ENCODE measurements at regions not wholly inside any gene's neighbourhood (a gene's known extent, or its start where the extent isn't known, plus 50 kb on each side); places are given as distances from the start of the nearest gene placed in this dataset.
"Not testable (repeated sequence)": the region's sequence is repeated elsewhere in the genome, so short reads cannot be mapped to it uniquely, and the experiment has no call there.

GRCh38 chr16:80263848-80264694 lies 276.7 kb upstream of the DYNLRB2 start:
- Histone ChIP-seq H3K4me3 (ENCODE audit: low read depth, low read length) (no peak overlapping the region), H3K36me3 (ENCODE audit: insufficient read depth) (no peaks in the 10 kb centered on the region), H3K27ac (ENCODE audit: low read depth) (no peak overlapping the region), H3K4me1 (ENCODE audit: insufficient read depth) (no peaks in the 10 kb centered on the region)
- WGBS = 90% methylated on average over 6 of the region's 6 CpGs
- no peak for DNase-seq (ENCODE audit: extremely low spot score)

GRCh38 chr16:80263181-80263823 lies 277.5 kb upstream of the DYNLRB2 start:
- 80% methylated on average over 4 of the region's 4 CpGs for WGBS

GRCh38 chr16:80260906-80261311 lies 279.9 kb upstream of the DYNLRB2 start:
- Histone ChIP-seq H3K36me3 (ENCODE audit: insufficient read depth) (no peaks in the 10 kb centered on the region), H3K4me1 (ENCODE audit: insufficient read depth) (no peaks in the 10 kb centered on the region), H3K4me3 (ENCODE audit: low read depth, low read length) (no peak overlapping the region), H3K27ac (ENCODE audit: low read depth) (no peak overlapping the region)
- DNase-seq (ENCODE audit: extremely low spot score) = no peak
- 82% methylated on average over 4 of the region's 4 CpGs for WGBS

More at GRCh38 chr16:80263181-80263823, 277.5 kb upstream of the DYNLRB2 start:
- peak; percentile 15 for DNase-seq (ENCODE audit: extremely low spot score)
- Histone ChIP-seq H3K4me1 (ENCODE audit: insufficient read depth) (no peaks in the 10 kb centered on the region), H3K27ac (ENCODE audit: low read depth) (no peak overlapping the region), H3K36me3 (ENCODE audit: insufficient read depth) (no peaks in the 10 kb centered on the region), H3K4me3 (ENCODE audit: low read depth, low read length) (no peak overlapping the region)

- no peak for DNase-seq (ENCODE audit: extremely low spot score)
- no peak overlapping the region for H3K27ac ChIP-seq (ENCODE audit: low read depth)
- no peaks in the 10 kb centered on the region for H3K4me1 ChIP-seq (ENCODE audit: insufficient read depth)
- no peak overlapping the region for H3K4me3 ChIP-seq (ENCODE audit: low read depth, low read length)
- H3K36me3 ChIP-seq (ENCODE audit: insufficient read depth) = no peaks in the 10 kb centered on the region
- WGBS = 75% methylated on average over 6 of the region's 6 CpGs
Observed at GRCh38 chr16:80259290-80259805, 281.4 kb upstream of the DYNLRB2 start.

GRCh38 chr16:80258407-80258806 lies 282.4 kb upstream of the DYNLRB2 start:
- H3K27ac ChIP-seq (ENCODE audit: low read depth) = no peak overlapping the region
- WGBS = 89% methylated on average over 3 of the region's 3 CpGs

GRCh38 chr16:80254970-80255369 lies 285.8 kb upstream of the DYNLRB2 start:
- Histone ChIP-seq H3K36me3 (ENCODE audit: insufficient read depth) (no peaks in the 10 kb centered on the region), H3K4me3 (ENCODE audit: low read depth, low read length) (no peak overlapping the region), H3K4me1 (ENCODE audit: insufficient read depth) (no peaks in the 10 kb centered on the region), H3K27ac (ENCODE audit: low read depth) (no peak overlapping the region)
- 94% methylated on average over 4 of the region's 4 CpGs for WGBS
- no peak for DNase-seq (ENCODE audit: extremely low spot score)

More at GRCh38 chr16:80258407-80258806, 282.4 kb upstream of the DYNLRB2 start:
- Histone ChIP-seq H3K36me3 (ENCODE audit: insufficient read depth) (no peaks in the 10 kb centered on the region), H3K4me1 (ENCODE audit: insufficient read depth) (no peaks in the 10 kb centered on the region), H3K4me3 (ENCODE audit: low read depth, low read length) (no peak overlapping the region)
- DNase-seq (ENCODE audit: extremely low spot score) = no peak

GRCh38 chr16:80253741-80254140 lies 287.1 kb upstream of the DYNLRB2 start:
- no peaks in the 10 kb centered on the region for H3K4me1 ChIP-seq (ENCODE audit: insufficient read depth)
- no peak overlapping the region for H3K4me3 ChIP-seq (ENCODE audit: low read depth, low read length)
- 86% methylated on average over 5 of the region's 5 CpGs for WGBS
- no peaks in the 10 kb centered on the region for H3K36me3 ChIP-seq (ENCODE audit: insufficient read depth)
- no peak overlapping the region for H3K27ac ChIP-seq (ENCODE audit: low read depth)
- DNase-seq (ENCODE audit: extremely low spot score) = no peak

- 88% methylated on average over 4 of the region's 4 CpGs for WGBS
- H3K4me3 ChIP-seq (ENCODE audit: low read depth, low read length) = no peak overlapping the region
- H3K36me3 ChIP-seq (ENCODE audit: insufficient read depth) = no peaks in the 10 kb centered on the region
- H3K27ac ChIP-seq (ENCODE audit: low read depth) = no peak overlapping the region
- H3K4me1 ChIP-seq (ENCODE audit: insufficient read depth) = no peaks in the 10 kb centered on the region
- DNase-seq (ENCODE audit: extremely low spot score) = no peak
Observed at GRCh38 chr16:80250381-80250780, 290.4 kb upstream of the DYNLRB2 start.

- H3K4me3 ChIP-seq (ENCODE audit: low read depth, low read length); H3K4me1 ChIP-seq (ENCODE audit: insufficient read depth); H3K36me3 ChIP-seq (ENCODE audit: insufficient read depth); H3K27ac ChIP-seq (ENCODE audit: low read depth); DNase-seq (ENCODE audit: extremely low spot score): not testable (repeated sequence)
- WGBS = 93% methylated on average over 24 of the region's 30 CpGs
Observed at GRCh38 chr16:80243303-80243702, 297.5 kb upstream of the DYNLRB2 start.

GRCh38 chr16:80242279-80242678 lies 298.5 kb upstream of the DYNLRB2 start:
- not testable (repeated sequence) for H3K4me3 ChIP-seq (ENCODE audit: low read depth, low read length); H3K36me3 ChIP-seq (ENCODE audit: insufficient read depth); H3K27ac ChIP-seq (ENCODE audit: low read depth); DNase-seq (ENCODE audit: extremely low spot score); H3K4me1 ChIP-seq (ENCODE audit: insufficient read depth)
- WGBS = 89% methylated on average over 4 of the region's 4 CpGs

GRCh38 chr16:80233097-80233835 lies 307.5 kb upstream of the DYNLRB2 start:
- H3K4me1 ChIP-seq (ENCODE audit: insufficient read depth) = no peaks in the 10 kb centered on the region
- H3K4me3 ChIP-seq (ENCODE audit: low read depth, low read length) = no peak overlapping the region
- no peak overlapping the region for H3K27ac ChIP-seq (ENCODE audit: low read depth)
- 51% methylated on average over 8 of the region's 8 CpGs for WGBS
- DNase-seq (ENCODE audit: extremely low spot score) = peak; percentile 35
- no peaks in the 10 kb centered on the region for H3K36me3 ChIP-seq (ENCODE audit: insufficient read depth)

GRCh38 chr16:80231888-80232287 lies 308.9 kb upstream of the DYNLRB2 start:
- DNase-seq (ENCODE audit: extremely low spot score) = no peak
- Histone ChIP-seq H3K4me3 (ENCODE audit: low read depth, low read length) (no peak overlapping the region), H3K4me1 (ENCODE audit: insufficient read depth) (no peaks in the 10 kb centered on the region), H3K36me3 (ENCODE audit: insufficient read depth) (no peaks in the 10 kb centered on the region), H3K27ac (ENCODE audit: low read depth) (no peak overlapping the region)
- WGBS = 74% methylated on average over 3 of the region's 3 CpGs

GRCh38 chr16:80231121-80231520 lies 309.7 kb upstream of the DYNLRB2 start:
- H3K4me1 ChIP-seq (ENCODE audit: insufficient read depth) = no peaks in the 10 kb centered on the region
- no peaks in the 10 kb centered on the region for H3K36me3 ChIP-seq (ENCODE audit: insufficient read depth)
- no peak overlapping the region for H3K27ac ChIP-seq (ENCODE audit: low read depth)
- no peak for DNase-seq (ENCODE audit: extremely low spot score)
- no peak overlapping the region for H3K4me3 ChIP-seq (ENCODE audit: low read depth, low read length)

Data from urinary bladder (tissue), 3 donors.